NOMO-1 (cell line): ENCODE measurements at regions not wholly inside any gene's neighbourhood (a gene's known extent, or its start where the extent isn't known, plus 50 kb on each side); places are given as distances from the start of the nearest gene placed in this dataset.

ENCODE experiments used
- DNase-seq, 2 experiments: peaks; one replicate each; lab custom pipeline; 2025; ENCODE audit not compliant: unreplicated experiment in 2 of 2; lab: John Stamatoyannopoulos, UW

- no peak for DNase-seq
Observed at GRCh38 chr4:89379511-89380044, 72.0 kb upstream of the GPRIN3 start.

DNA sequence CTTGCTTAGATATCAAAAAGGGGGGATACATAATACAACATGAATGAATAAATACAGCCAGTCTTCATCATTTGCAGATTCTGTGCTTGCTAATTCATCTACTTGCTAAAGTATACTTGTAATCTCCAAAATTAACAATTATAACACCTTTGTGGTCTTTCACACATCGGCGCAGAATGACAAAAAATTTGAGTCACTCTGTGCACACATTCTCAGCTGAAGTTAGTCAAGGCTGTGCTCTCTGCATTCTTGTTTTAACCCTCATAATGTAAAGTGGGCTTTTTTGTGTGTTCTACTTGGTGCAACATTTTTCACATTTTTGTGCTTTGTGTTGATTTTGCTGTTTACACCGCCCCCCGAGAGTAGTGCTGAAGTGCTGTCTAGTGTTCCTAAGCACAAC lies 65.8 kb upstream of the GPRIN3 start:
- DNase-seq: no peak

- no peak for DNase-seq
Observed at GRCh38 chr4:89371614-89372013, 64.0 kb upstream of the GPRIN3 start.

- peak in 1 of 2 experiments; percentile 33 for DNase-seq
Observed at GRCh38 chr4:89369581-89369980, 62.0 kb upstream of the GPRIN3 start.

GRCh38 chr4:89368861-89369260 lies 61.3 kb upstream of the GPRIN3 start:
- DNase-seq: peak in 1 of 2 experiments; percentile 24

- DNase-seq: no peak
Observed at GRCh38 chr4:89365776-89366175, 58.2 kb upstream of the GPRIN3 start.

DNA sequence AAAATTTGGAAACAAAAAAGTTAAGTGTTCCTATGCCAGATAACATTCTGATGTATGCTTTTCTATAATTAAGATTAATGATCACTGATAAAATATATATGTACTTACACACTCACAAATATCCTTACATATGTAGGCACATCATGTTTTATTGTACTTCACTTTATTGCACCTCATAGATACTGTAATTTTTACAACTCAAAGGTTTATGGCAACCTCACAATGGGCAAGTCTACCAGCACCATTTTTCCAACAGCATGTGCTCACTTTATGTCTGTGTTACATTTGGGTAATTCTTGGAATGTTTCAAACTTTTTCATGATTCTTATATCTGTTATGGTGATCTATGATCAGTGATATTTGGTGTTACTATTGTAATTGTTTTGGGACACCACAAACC lies 57.8 kb upstream of the GPRIN3 start:
- no peak for DNase-seq

DNA sequence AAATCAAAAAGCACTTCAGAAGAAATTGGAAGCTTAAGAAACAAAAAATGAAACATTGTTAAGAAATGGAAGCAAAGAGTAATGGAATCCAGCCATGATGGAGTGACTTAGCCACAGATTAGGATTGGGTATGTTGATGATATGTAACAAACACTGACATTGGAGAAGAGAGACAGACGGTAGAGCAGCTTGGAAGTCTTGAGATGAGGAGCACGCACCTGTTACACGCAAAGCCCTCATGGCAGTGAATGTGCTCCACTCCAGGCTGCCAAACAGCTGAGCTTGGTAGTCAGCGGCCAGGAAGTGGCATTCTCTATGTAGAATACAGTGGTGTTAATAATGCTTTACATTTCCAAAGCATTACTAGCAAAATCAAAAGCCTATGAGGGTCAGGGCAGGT lies 56.9 kb upstream of the GPRIN3 start:
- no peak for DNase-seq

GRCh38 chr4:89363786-89364185 lies 56.2 kb upstream of the GPRIN3 start:
- DNase-seq: no peak

DNA sequence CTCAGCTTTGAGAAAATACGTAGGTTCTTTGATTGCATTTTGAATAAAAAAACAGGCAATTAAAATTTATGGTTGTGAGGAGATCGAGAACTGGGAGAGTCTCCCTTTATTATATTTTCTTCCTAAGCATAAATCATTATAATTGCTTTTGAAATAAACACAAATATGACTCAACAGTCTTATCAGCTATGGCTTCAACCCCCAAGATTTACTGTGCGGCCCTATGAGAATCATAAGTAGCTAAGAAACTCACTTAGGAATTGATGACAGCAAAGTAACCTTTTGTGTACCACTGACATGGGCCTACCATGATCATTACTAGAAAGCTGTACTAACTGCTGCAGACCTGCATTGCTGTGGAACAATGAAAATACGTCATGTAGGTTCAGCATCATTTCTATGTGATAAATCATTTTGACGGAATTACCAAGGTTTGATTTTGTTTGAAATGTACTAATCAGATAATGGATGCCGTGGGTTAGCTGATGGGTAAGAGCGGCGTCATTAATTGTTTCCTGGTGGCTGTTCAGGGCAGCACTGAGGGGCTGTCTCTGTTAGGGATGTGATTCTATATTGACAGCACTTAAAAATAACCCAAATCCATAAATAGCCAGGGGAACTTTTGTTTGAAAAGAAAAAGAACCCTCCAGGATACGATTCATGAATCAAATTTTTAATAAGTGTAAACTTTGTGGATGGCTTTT lies 51.5 kb upstream of the GPRIN3 start:
- DNase-seq: no peak

DNA sequence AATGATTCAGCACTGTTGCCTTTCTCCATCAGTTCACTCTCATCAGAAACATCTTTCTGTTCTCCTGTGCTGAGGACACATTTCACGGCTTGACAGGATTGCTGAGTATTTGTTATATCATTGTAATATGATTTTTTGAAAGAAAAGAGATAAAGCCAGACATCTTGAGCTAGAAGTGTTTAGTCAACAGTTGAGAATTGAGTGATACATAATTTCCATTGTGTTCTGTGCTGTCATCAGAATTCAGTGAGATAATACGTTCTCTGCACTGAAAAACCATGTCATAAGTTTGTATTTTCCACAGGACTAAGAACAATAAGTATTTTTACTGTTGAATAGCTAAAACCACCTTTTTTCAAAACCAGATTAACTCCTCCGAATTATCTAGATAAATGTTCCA lies 50.2 kb upstream of the GPRIN3 start:
- no peak for DNase-seq
